T-helper 1 cell treated with Interleukin-12 subunit alpha and Interleukin-12 subunit beta and Interleukin-4 antibody, amounts not matched to agents 30 ng/mL and 1 ng/mL, for 36 hours (primary cell): ENCODE measurements at regions not wholly inside any gene's neighbourhood (a gene's known extent, or its start where the extent isn't known, plus 50 kb on each side); places are given as distances from the start of the nearest gene placed in this dataset.
"Not testable (repeated sequence)": the region's sequence is repeated elsewhere in the genome, so short reads cannot be mapped to it uniquely, and the experiment has no call there.

Experiments used
- intact Hi-C: fragments of 100-400 bp; cut with micrococcal nuclease; formaldehyde crosslinking; loops from one replicate; pipeline ENCODE4 v1.15.1; 2024

GRCh38 chr2:192645811-192646598 is 451.3 kb upstream of the TMEFF2 start:
- intact Hi-C loops, result no loop called here

DNA sequence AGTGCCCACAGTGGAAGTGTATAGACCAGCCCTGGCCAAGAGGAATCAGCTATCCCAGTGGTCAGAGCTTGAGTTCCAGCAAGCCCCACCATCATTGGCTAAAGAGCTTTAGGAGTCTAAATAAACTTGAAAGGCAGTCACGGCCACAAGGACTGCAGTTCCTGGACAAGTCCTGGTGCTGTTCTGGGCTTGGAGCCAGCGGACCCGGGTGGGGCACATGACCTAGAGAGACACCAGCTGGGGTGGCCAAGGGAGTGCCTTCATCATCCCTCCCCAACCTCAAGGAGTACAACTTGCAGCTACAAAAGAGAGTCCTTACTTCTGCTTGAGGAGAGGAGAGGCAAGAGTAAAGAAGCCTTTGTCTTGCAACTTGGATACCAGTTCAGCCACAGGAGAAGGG is 439.8 kb upstream of the TMEFF2 start:
- intact Hi-C loops, result no loop called here

DNA sequence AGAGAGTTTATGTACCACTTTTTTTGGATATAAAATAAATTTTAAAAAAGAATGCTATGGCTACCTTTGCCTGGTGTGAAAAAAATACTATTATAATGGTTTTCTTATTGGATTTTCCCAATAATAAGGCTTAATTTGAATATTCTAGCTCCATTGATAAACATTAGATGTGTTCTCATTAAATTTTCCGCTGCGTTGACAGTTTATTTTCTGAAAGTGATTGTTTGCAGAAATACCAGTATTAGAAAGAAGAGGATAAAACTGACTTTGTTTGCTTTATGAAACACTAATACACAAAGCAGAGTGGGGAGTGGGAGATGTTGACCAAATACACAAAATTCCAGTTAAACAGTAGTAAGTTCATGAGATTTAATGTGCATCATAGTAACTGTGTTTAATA is 433.3 kb upstream of the TMEFF2 start:
- intact Hi-C loops, result no loop called here

DNA sequence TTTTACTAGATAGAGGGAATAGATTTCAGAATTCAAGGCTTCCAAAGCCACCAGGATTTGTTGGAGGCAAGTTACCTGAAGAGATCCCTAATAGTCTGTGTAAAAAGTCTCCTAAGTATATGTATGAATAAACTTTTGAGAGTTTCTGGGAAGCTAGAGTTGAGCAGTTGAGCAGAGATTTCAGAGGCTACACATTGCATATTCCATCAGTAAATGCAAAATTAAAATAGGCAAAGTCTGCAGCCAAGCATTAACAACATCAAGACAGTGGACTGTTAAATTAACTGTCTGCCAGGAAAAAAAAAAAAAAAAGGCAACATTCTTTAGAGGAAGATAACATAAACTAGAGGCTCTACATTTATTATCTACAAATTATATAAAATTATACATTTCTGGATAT is 420.4 kb upstream of the TMEFF2 start:
- intact Hi-C loops, result no loop called here

- intact Hi-C loops, result no loop called here
Observed at GRCh38 chr2:192604295-192604694, 409.6 kb upstream of the TMEFF2 start.

DNA sequence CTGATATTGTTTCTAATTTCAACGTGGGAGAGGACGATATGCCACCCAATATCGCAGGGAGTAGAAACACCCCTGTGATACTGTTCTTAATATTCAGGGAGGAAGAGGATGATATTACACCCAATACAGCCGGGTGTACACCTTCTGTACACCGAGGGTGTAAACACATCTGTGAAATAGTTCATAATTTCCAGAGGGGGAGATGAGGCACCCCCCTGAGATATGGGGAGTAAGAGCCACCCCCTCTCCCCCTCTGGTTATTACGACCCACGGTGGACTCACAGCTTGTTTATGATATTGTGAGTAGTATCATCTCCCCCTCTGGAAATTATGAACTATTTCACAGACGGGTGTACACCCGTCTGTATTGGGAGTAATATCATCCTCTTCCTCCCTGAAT is 403.9 kb upstream of the TMEFF2 start:
- intact Hi-C loops, result not testable (repeated sequence)

- intact Hi-C loops, result no loop called here
Observed at GRCh38 chr2:192593561-192593960, 398.8 kb upstream of the TMEFF2 start.

DNA sequence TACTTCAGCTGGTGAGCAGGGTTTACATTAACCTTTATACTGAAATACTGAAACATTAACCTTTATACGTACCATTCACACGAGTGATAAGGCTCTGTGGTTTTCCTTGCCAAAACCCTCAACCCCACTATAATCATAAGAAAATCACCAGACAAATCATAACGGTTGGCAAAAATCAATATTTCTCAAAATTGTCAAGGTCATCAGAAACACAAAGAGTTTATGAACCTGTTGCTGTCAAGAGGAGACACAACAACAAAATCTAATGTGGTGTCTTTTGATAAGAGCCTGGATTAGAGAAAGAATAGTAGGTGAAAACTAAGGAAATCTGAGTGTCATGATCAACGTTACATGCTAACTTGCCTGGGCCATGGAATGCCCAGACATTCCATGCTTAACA is 396.9 kb upstream of the TMEFF2 start:
- intact Hi-C loops, result no loop called here

- intact Hi-C loops, result no loop called here
Observed at GRCh38 chr2:192585418-192585817, 390.7 kb upstream of the TMEFF2 start.

DNA sequence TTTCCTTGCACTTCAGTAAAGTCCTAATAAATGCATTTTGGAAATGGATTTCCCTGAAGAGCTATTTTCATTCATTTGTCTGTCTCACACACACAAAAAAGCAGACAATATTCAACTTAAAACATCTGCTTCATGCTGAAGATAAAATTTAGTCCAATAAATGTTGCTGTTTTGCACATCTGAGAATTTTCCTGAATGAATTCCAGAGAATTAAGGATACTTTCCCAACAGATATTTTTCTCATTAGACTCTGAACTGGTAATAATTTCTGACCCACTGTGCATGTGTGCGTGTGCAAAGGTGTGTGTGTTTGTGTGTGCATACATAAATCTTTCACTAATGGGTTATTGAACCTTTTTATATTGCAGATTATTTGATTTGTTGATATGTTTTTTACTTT is 390.2 kb upstream of the TMEFF2 start:
- intact Hi-C loops, result no loop called here

DNA sequence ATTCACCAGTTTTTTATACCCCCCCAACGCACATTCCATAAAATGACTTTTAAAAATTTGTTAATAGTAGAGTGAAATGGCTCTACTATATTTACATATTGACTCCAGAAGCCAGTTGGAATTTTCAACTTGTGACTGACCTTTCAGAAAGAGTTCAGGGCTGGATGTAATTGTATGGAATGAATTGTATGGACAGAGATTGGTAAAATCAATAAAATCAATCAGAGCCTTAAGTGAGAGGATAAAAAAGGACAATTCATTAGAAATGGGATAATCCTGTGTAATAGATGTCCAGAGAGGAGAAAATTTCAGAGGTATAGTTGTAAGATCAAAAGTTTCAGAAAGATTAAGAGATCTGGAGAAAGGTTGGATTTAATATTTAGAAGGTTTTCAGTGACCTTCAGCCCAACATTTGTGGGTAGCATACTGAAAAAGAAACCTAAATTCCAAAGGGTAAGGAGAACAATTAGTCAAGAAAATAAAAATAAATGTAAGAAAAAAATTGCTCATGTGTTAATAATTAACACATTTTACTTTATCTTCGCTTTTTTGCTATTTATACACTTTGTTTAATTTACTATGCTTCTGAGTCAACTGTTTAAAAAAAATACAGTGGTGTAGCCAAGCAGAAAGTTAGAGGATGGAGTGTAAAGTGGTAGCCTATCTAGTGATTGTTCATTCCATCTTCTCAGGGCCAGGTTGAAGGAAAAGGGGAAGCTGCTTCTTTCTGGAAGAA is 385.4 kb upstream of the TMEFF2 start:
- intact Hi-C loops, result no loop called here

- intact Hi-C loops, result no loop called here
Observed at GRCh38 chr2:192578780-192579179, 384.0 kb upstream of the TMEFF2 start.

DNA sequence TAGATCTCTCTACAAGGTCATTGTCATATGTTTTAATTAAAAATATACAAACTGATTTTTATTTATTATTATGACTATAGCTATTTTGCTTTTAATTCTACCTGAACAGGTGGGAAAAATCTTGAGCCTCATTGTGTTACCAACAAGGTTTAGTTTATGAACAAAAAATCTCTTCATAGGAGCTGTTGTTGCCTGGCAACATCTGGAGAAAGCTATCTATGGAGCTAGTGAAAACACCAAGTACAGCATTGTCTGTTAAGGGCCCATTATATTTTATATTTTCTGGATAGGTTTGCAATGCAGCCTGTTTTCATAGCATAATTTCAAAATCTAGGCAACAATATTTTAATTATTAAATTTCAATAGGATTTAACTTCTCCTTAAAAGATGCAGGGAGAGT is 383.0 kb upstream of the TMEFF2 start:
- intact Hi-C loops, result no loop called here

GRCh38 chr2:192574552-192574951 is 379.8 kb upstream of the TMEFF2 start:
- intact Hi-C loops, result no loop called here

DNA sequence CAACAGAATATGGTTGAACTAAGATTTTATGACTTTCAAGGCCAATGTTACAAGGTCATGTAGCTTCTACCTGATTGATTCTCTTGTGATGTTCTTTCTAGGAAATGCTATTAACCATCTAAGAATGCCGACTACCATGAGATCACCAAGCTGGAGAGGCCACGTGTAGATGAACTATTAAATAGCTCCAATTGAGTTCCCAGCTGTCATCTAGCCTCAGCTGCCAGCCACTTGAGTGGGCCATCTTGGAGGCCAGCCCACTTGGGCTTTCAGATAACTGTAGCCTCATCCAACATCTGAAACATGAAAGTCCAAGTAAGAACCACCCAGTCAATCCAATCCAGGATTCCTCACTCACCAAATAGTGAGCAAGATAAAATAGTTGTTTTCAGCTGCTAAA is 376.9 kb upstream of the TMEFF2 start:
- intact Hi-C loops, result no loop called here

DNA sequence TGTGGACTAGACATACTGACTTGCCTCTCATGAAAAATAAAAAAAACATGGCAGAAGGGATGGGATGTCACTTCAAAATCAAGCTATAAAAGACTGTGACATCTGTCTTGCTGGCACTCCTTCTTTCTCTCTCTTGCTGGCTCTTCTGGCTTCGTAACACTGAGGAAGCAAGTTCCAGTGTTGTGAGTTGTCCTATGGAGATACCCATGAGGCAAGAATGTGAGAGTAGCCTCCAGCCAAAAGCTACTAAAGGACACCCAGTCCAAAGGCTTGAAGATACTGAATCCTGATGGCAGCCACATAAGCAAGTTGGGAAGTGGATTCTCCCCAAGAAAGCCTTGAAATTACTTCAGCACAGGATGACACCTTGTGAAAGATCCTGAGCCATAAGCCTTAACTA is 376.1 kb upstream of the TMEFF2 start:
- intact Hi-C loops, result no loop called here

DNA sequence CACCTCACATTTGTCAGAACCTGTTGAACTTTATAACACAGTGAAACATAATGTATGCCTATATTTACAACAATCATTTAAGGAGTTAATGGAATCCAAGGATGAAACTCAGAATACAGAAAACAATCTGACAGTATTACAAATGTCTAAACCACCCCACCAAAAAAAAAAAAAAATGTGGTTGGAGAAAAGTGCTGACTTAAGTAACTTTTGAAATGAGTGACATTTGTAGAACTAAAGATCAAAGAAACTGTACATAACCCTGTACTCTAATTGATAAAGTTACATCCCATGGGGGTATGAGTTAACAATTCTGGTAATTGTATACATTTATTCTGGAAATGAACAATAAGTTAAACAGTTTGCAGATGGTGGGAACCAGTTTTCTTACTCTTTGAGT is 372.1 kb upstream of the TMEFF2 start:
- intact Hi-C loops, result no loop called here

DNA sequence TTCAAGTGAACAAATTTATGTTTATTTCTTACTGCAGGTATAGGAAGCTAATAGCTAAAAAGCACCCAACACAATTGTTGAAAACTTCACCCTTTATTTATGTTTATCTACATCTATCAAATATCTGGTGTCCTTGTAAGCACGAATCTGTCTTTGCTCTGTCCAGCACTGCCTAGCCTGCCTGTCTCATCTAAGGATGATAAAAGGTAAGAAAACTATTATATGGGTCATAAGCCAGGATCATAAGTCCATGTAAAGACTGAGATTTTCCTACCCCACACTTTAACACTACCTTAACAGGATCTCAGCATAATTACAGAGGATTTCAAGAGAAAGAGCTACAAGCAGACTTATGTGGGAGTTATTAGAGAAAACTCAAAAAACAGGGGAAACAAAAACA is 365.6 kb upstream of the TMEFF2 start:
- intact Hi-C loops, result no loop called here

- intact Hi-C loops, result no loop called here
Observed at GRCh38 chr2:192559587-192559986, 364.9 kb upstream of the TMEFF2 start.

GRCh38 chr2:192558637-192559036 is 363.9 kb upstream of the TMEFF2 start:
- intact Hi-C loops, result no loop called here

DNA sequence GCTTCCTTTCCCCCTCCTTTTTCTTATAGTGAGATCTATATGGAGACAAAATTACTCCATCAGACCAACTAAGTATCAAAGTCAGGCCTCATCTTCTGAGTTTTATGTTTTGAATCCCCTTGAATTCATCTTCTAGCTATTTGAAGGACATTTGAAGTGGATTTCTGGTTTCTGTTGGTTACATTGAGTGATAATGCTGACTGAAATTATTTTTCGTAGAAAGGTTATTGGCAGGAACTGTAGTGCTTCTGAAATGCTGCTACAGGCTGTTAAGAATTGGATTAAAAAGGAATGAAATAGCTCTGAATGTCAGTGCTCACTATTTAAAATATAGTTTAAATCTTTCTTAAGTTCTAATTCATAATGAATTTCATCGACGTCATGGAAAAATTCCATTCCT is 361.0 kb upstream of the TMEFF2 start:
- intact Hi-C loops, result no loop called here

DNA sequence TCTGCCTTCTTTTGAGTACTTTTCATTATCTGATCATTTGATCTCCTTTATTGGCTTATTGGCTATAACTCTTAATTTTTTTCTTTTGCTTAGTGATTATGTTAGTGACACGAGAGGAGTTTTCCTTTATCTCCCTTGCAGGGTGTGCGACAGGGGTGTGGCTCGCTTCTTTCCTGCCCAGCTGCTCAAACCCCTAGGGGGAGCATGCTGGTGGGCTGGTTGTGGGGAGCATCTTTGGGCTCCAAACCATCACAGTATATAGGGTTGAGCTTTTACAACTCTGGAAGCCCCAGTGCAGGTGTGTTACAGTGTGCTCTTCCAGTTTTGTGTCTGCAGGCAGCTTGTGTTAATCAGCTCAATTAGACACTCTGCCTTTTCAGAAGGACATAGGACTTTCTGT is 357.0 kb upstream of the TMEFF2 start:
- intact Hi-C loops, result no loop called here

DNA sequence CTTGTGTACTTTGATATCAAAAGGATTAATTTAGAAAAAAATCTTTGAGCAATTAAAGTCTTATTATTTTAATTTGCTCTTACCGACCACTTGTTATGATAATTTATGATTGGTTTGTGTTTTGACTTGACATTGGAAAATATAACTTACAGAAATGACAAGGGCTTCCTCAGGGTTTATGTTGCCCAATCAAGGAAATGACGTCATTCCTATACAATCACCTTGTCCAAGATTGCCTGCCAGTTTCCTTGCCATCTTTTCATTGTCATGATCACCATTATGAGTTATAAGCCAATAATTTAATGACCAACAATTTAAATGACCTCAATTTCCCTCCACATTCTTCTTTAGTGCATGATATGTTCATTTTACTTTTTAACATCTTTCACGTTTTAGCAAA is 351.8 kb upstream of the TMEFF2 start:
- intact Hi-C loops, result no loop called here
